Fibroblast of pulmonary artery (primary cell): ENCODE measurements at regions not wholly inside any gene's neighbourhood (a gene's known extent, or its start where the extent isn't known, plus 50 kb on each side); places are given as distances from the start of the nearest gene placed in this dataset.

Experiments
- DNase-seq: peaks from one replicate; pipeline ENCODE4 v3.0.0-alpha.2; 2010; ENCODE audit warnings: low read depth
- H3K4me3 ChIP-seq: replicated peaks from 2 replicates; pipeline ENCODE4 v1.5.1; 2011; ENCODE audit warnings: low read depth, mild to moderate bottlenecking, control low read depth, low read length, moderate library complexity
- TF ChIP-seq, protein P1 (sequence below): IDR thresholded peaks from 2 replicates; pipeline ENCODE4 v1.5.1; 2011; ENCODE audit warnings: mild to moderate bottlenecking, control low read depth, low read length, inconsistent platforms; ENCODE audit errors: missing control alignments

GRCh38 chrX:144494074-144494473, 610.2 kb downstream of the UBE2NL start:
- TF ChIP-seq, protein P1, sequence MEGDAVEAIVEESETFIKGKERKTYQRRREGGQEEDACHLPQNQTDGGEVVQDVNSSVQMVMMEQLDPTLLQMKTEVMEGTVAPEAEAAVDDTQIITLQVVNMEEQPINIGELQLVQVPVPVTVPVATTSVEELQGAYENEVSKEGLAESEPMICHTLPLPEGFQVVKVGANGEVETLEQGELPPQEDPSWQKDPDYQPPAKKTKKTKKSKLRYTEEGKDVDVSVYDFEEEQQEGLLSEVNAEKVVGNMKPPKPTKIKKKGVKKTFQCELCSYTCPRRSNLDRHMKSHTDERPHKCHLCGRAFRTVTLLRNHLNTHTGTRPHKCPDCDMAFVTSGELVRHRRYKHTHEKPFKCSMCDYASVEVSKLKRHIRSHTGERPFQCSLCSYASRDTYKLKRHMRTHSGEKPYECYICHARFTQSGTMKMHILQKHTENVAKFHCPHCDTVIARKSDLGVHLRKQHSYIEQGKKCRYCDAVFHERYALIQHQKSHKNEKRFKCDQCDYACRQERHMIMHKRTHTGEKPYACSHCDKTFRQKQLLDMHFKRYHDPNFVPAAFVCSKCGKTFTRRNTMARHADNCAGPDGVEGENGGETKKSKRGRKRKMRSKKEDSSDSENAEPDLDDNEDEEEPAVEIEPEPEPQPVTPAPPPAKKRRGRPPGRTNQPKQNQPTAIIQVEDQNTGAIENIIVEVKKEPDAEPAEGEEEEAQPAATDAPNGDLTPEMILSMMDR = no peak
- DNase-seq = no peak

GRCh38 chrX:144531877-144532276, 648.0 kb downstream of the UBE2NL start:
- H3K4me3 ChIP-seq = no peak overlapping the region
- DNase-seq = no peak
- TF ChIP-seq, protein P1 = no peak

More at GRCh38 chrX:144494074-144494473, 610.2 kb downstream of the UBE2NL start:
- no peak overlapping the region for H3K4me3 ChIP-seq

DNA sequence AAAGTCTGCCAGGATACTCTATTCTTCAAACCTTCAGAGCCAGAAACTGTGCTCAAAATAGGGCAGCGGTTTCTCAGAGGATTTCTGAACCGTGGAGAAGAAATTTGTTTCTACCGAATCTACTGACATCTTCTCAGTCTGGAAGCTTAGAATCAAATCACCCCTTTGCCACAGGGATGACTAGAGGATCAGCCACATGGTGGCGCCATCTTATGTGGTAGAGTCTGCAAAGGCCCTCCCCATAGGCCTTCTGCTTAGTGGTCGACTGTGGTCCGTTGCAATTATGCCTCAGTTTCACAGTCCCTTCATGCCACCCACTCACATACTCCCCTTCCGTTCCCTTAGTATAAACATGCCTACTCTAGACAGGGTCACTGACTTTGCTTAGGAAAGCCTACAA, 680.7 kb upstream of the SPANXN1 start:
- TF ChIP-seq, protein P1 = no peak
- DNase-seq = no peak
- H3K4me3 ChIP-seq = no peak overlapping the region

- H3K4me3 ChIP-seq = no peak overlapping the region
- TF ChIP-seq, protein P1 = no peak
- DNase-seq = peak; percentile 22
Observed at GRCh38 chrX:144586756-144587155, 660.5 kb upstream of the SPANXN1 start.

DNA sequence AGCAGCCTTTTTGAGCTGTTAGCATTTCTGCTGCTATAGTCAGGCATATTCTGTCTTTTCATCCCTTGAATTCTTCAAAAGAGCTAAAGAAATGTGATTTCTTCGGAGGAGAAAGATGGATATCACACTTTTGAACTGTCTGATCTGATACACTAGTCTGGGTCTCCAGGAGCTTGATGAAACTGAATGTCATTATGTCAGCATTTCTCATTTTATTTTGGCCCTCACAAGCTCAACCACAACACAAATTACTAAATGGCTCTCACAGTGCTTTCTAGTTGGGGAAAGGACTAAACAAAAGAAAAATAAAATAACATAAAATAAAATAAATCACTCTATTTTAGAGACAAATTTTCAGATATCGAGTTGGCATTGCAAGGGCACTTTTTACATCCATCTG, 655.3 kb upstream of the SPANXN1 start:
- no peak for DNase-seq
- H3K4me3 ChIP-seq = no peak overlapping the region
- TF ChIP-seq, protein P1 = no peak

DNA sequence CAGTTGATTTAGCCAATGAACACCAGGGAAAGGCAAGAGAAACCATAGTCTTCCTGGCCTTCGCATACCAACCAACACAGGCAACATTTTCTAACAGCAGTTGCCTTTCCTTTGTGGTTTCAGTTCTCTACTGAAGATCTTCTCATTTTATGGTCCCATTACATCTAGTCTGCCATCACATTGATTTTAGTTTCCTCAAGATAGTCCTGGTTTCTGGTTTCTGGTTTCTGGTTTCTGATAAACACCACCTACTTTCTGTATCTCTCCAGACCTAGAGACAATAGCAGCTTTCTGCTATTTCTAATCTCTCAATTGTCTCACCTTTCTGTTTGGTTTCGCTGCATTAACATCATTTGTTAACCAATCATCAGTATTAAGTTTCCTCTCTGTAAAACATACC, 646.3 kb upstream of the SPANXN1 start:
- no peak for DNase-seq
- TF ChIP-seq, protein P1 = no peak

DNA sequence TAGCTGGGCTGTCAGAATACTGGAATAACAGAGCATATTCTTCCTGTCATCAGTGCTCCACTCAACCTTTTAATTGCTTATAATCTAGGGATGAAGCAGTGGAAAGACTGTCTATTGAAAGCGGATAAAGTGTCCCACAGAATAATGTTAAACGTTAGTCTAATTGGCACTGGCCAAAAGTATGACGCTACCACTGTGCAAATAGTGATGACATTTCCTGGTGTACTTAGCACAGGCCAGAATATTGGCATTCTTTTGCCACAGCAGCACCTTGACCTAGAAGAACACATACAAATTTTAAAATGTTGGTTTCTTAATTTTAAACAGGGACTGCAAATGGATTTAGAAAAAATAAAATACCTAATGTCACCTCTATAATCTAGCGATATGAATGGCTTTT, 635.2 kb upstream of the SPANXN1 start:
- no peak for DNase-seq
- no peak overlapping the region for H3K4me3 ChIP-seq
- TF ChIP-seq, protein P1 = no peak

More for the DNA sequence above, 646.3 kb upstream of the SPANXN1 start:
- no peak overlapping the region for H3K4me3 ChIP-seq
